HCT116 (cell line): ENCODE measurements at regions not wholly inside any gene's neighbourhood (a gene's known extent, or its start where the extent isn't known, plus 50 kb on each side); places are given as distances from the start of the nearest gene placed in this dataset.
"Not testable (repeated sequence)": the region's sequence is repeated elsewhere in the genome, so short reads cannot be mapped to it uniquely, and the experiment has no call there.

Experiments
- ATAC-seq: fragments of 200-7000 bp; cut with Tn5 transposase; 2 replicates; pipeline ENCODE4 v1.9.1; 2020; ENCODE audit warnings: mild to moderate bottlenecking, moderate library complexity
- BruUV-seq: library from RNA; stranded (reverse); fragments of 400-500 nt; replicated peaks from 2 replicates; lab custom pipeline; 2021; lab: Mats Ljungman, UMichigan
- CTCF ChIA-PET: fragments of 300-600 bp; sonication (Branson Sonifier 250); formaldehyde crosslinking; loops from one replicate; lab custom pipeline; 2021; ENCODE audit warnings: antibody characterized with exemption; lab: Charles Lee
- POLR2A ChIA-PET: fragments of 300-600, 350-600 bp; sonication (Branson Sonifier 250); formaldehyde crosslinking; loops from one replicate; lab custom pipeline; 2021; ENCODE audit warnings: antibody characterized with exemption; lab: Charles Lee
- RAD21 ChIA-PET, 2 experiments: fragments of 300-600 bp; sonication (Branson Sonifier 250); formaldehyde crosslinking; loops; one replicate each; lab custom pipeline; 2023; ENCODE audit warnings: low total read pairs in 2 of 2; ENCODE audit not compliant: uncharacterized antibody in 2 of 2, unreplicated experiment in 2 of 2, low non-redundant PET in 1 of 2; lab: Charles Lee
- DNase-seq: peaks from one replicate; pipeline ENCODE4 v3.0.0-alpha.2; 2010; ENCODE audit warnings: low read depth, low spot score
- H2AFZ ChIP-seq: fragments of 200-600 bp; shearing (Covaris generic), sonication (generic); 2 replicates; pipeline ENCODE4 v1.6.1; 2017; ENCODE audit warnings: low read depth, mixed run types, mixed read lengths, antibody characterized with exemption, low read length; ENCODE audit not compliant: poor library complexity, severe bottlenecking
- H3K27ac ChIP-seq: 2 replicates; pipeline ENCODE4 v1.5.1; 2012; ENCODE audit warnings: low read depth, low read length
- H3K27me3 ChIP-seq: fragments of 200-600 bp; sonication (generic); 2 replicates; pipeline ENCODE4 v1.6.1; 2016; ENCODE audit warnings: mixed run types, low read length, mixed read lengths; ENCODE audit not compliant: insufficient read depth
- H3K36me3 ChIP-seq, 2 experiments: fragments of 200-500 bp in 1 of 2; fragments of 200-600 bp in 1 of 2; sonication (Bioruptor generic) in 1 of 2; sonication (generic) in 1 of 2; 2 replicates each; pipeline versions ENCODE4 v1.5.1 to v1.6.1; 2014 to 2016; ENCODE audit warnings: low read length in 2 of 2, inconsistent platforms in 1 of 2, mixed read lengths in 1 of 2, mixed run types in 1 of 2; ENCODE audit not compliant: insufficient read depth in 2 of 2, control insufficient read depth in 1 of 2
- H3K4me1 ChIP-seq, 2 experiments: fragments of 200-600 bp in 1 of 2; sonication (generic) in 1 of 2; 2 replicates each; pipeline versions ENCODE4 v1.5.1 to v1.6.1; 2012 to 2017; ENCODE audit warnings: low read length in 2 of 2, inconsistent platforms in 1 of 2, mild to moderate bottlenecking in 1 of 2, mixed read lengths in 1 of 2, mixed run types in 1 of 2, moderate library complexity in 1 of 2; ENCODE audit not compliant: insufficient read depth in 2 of 2, control insufficient read depth in 1 of 2
- H3K4me2 ChIP-seq: fragments of 200-600 bp; sonication (generic); 2 replicates; pipeline ENCODE4 v1.6.1; 2017; ENCODE audit warnings: mixed run types, low read length, mixed read lengths
- H3K4me3 ChIP-seq, 2 experiments: fragments of 200-600 bp in 1 of 2; sonication (generic) in 1 of 2; replicated peaks in 1 of 2; 2 replicates each; pipeline ENCODE4 v1.5.1; 2011 to 2016; ENCODE audit warnings: low read length in 2 of 2, control low read depth in 1 of 2, low read depth in 1 of 2, mild to moderate bottlenecking in 1 of 2, mixed read lengths in 1 of 2, mixed run types in 1 of 2
- H3K79me2 ChIP-seq: fragments of 200-600 bp; sonication (generic); 2 replicates; pipeline ENCODE4 v1.6.1; 2017; ENCODE audit warnings: mild to moderate bottlenecking, mixed run types, low read length, moderate library complexity, mixed read lengths; ENCODE audit not compliant: insufficient read depth
- H3K9ac ChIP-seq: fragments of 200-600 bp; sonication (generic); 2 replicates; pipeline ENCODE4 v1.6.1; 2016; ENCODE audit warnings: low read length, mixed read lengths
- H3K9me2 ChIP-seq: fragments of 200-600 bp; sonication (generic), shearing (Covaris generic); 2 replicates; pipeline ENCODE4 v1.6.1; 2017; ENCODE audit warnings: mixed run types, mild to moderate bottlenecking, moderate library complexity; ENCODE audit not compliant: insufficient read depth
- H3K9me3 ChIP-seq, 2 experiments: fragments of 200-500 bp in 1 of 2; fragments of 200-600 bp in 1 of 2; sonication (Bioruptor generic) in 1 of 2; sonication (generic) in 1 of 2; 2 replicates each; pipeline ENCODE4 v1.6.1; 2014 to 2017; ENCODE audit warnings: low read length in 2 of 2, mixed read lengths in 2 of 2, inconsistent platforms in 1 of 2, low read depth in 1 of 2, mild to moderate bottlenecking in 1 of 2, mixed run types in 1 of 2, moderate library complexity in 1 of 2; ENCODE audit not compliant: control insufficient read depth in 1 of 2, insufficient read depth in 1 of 2
- H4K20me1 ChIP-seq: fragments of 200-600 bp; sonication (generic), shearing (Covaris generic); 2 replicates; pipeline ENCODE4 v1.6.1; 2017; ENCODE audit warnings: mixed run types, mild to moderate bottlenecking, moderate library complexity; ENCODE audit not compliant: insufficient read depth
- CEBPB ChIP-seq: IDR thresholded peaks from 2 replicates; pipeline ENCODE4 v1.6.1; 2012; ENCODE audit warnings: low read depth
- EGR1 ChIP-seq: IDR thresholded peaks from 2 replicates; pipeline ENCODE4 v1.6.1; 2012; ENCODE audit warnings: low read depth
- ELF1 ChIP-seq: IDR thresholded peaks from 2 replicates; pipeline ENCODE4 v1.6.1; 2012; ENCODE audit warnings: low read depth, borderline replicate concordance
- POLR2A ChIP-seq: IDR thresholded peaks from 2 replicates; pipeline ENCODE4 v1.7.0; 2011; ENCODE audit warnings: borderline replicate concordance; ENCODE audit not compliant: insufficient read depth, insufficient read length; ENCODE audit errors: extremely low read depth
- RAD21 ChIP-seq: IDR thresholded peaks from 2 replicates; pipeline ENCODE4 v1.6.1; 2012; ENCODE audit warnings: low read depth, mild to moderate bottlenecking
- YY1 ChIP-seq: IDR thresholded peaks from 2 replicates; pipeline ENCODE4 v1.6.1; 2011; ENCODE audit warnings: low read length, low read depth, moderate library complexity, mild to moderate bottlenecking; ENCODE audit not compliant: insufficient replicate concordance; ENCODE audit errors: extremely low read depth
- ZNF274 ChIP-seq: fragments of 200-500 bp; sonication (Bioruptor generic); IDR thresholded peaks from 2 replicates; pipeline ENCODE4 v1.6.1; 2014; ENCODE audit warnings: mild to moderate bottlenecking, low read depth, low read length, inconsistent platforms
- intact Hi-C: fragments of 100-400 bp; cut with micrococcal nuclease; formaldehyde crosslinking; loops from 2 replicates; pipeline ENCODE4 v1.10.0; 2022
- TF ChIP-seq, protein P1 (sequence below): IDR thresholded peaks from 2 replicates; pipeline ENCODE4 v1.6.1; 2012

GRCh38 chr13:68895696-68896095 lies 1211.9 kb upstream of the ATXN8OS start:
- BruUV-seq, result no TSS peak

DNA sequence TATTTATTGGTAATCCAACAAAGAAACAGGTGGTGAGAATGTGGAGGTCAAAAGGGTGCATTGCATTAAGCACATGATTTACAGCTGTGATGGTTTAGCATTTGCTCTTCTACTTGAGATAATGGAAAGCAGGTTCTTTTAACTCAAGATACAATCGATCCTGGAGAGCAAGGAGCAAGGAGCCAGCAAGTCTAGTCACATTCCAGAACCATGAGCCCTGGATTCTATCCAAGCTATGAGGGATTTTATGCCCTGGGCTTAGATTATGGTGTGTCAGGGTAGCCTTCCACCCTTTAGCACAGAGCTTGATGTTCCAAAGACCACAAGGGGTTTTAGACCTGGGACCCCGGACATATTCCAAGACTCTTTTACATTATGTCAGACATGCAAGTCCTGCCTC lies 1213.9 kb upstream of the ATXN8OS start:
- H3K27ac ChIP-seq, H3K9ac ChIP-seq, RAD21 ChIA-PET, H3K27me3 ChIP-seq, H4K20me1 ChIP-seq, H3K79me2 ChIP-seq, H3K4me3 ChIP-seq, CTCF ChIA-PET, intact Hi-C loops, H3K9me3 ChIP-seq, H2AFZ ChIP-seq, H3K4me1 ChIP-seq, ATAC-seq, H3K4me2 ChIP-seq, POLR2A ChIA-PET, DNase-seq, BruUV-seq, H3K36me3 ChIP-seq, H3K9me2 ChIP-seq: not testable (repeated sequence)

More at GRCh38 chr13:68895696-68896095, 1211.9 kb upstream of the ATXN8OS start:
- RAD21 ChIA-PET, result no interaction called here
- TF ChIP-seq CEBPB, result no peak
- TF ChIP-seq EGR1, result no peak
- no peak for TF ChIP-seq ZNF274
- TF ChIP-seq POLR2A, result no peak
- TF ChIP-seq, protein P1, sequence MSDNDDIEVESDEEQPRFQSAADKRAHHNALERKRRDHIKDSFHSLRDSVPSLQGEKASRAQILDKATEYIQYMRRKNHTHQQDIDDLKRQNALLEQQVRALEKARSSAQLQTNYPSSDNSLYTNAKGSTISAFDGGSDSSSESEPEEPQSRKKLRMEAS, result no peak
- TF ChIP-seq YY1, result no peak
- TF ChIP-seq RAD21, result no peak
- no peak for TF ChIP-seq ELF1
- no peak for ATAC-seq
- Histone ChIP-seq H3K36me3 (no peaks in the 10 kb centered on the region), H3K4me2 (no peak overlapping the region), H3K4me1 (no peaks in the 10 kb centered on the region), H3K27me3 (no peaks in the 10 kb centered on the region), H2AFZ (no peak overlapping the region), H3K4me3 (no peak overlapping the region), H3K9me2 (no peaks in the 10 kb centered on the region), H3K27ac (no peak overlapping the region), H3K9me3 (no peaks in the 10 kb centered on the region; a peak in 1 of 4 replicates), H4K20me1 (no peaks in the 10 kb centered on the region), H3K79me2 (no peaks in the 10 kb centered on the region), H3K9ac (no peak overlapping the region)
- no peak for DNase-seq
- POLR2A ChIA-PET, result no interaction called here
- CTCF ChIA-PET, result no interaction called here
- intact Hi-C loops, result no loop called here

DNA sequence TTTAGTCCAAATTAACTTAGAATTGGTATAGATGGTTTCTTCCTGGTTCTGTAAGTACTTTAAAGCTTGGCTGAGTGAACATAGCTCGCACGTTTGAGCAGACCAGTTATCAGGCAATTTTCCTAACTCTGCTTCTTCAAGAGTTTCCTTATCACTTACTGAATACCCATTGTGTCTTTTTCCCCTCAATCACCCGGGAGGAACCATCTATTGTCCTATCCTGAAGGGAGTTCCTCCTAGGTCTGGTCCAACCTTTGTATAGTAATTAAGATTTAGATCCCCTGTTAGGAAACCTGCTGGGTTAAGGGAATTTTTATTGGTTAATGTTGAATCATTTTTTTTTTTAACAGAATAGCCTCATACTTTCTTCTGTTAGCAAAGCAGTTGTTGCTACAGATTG lies 1215.0 kb upstream of the ATXN8OS start:
- H2AFZ ChIP-seq, H3K79me2 ChIP-seq, ATAC-seq, H3K4me1 ChIP-seq, H3K4me3 ChIP-seq, BruUV-seq, H3K9me3 ChIP-seq, CTCF ChIA-PET, H3K9ac ChIP-seq, intact Hi-C loops, H3K36me3 ChIP-seq, H3K27me3 ChIP-seq, H3K27ac ChIP-seq, H3K9me2 ChIP-seq, POLR2A ChIA-PET, DNase-seq, RAD21 ChIA-PET, H3K4me2 ChIP-seq, H4K20me1 ChIP-seq: not testable (repeated sequence)

- H3K4me1 ChIP-seq, DNase-seq, RAD21 ChIA-PET, H3K9ac ChIP-seq, H3K27me3 ChIP-seq, H3K79me2 ChIP-seq, H3K9me2 ChIP-seq, intact Hi-C loops, H3K27ac ChIP-seq, H3K36me3 ChIP-seq, H3K4me2 ChIP-seq, POLR2A ChIA-PET, H4K20me1 ChIP-seq, ATAC-seq, BruUV-seq, H3K4me3 ChIP-seq, H3K9me3 ChIP-seq, H2AFZ ChIP-seq, CTCF ChIA-PET: not testable (repeated sequence)
Observed at GRCh38 chr13:68890101-68890500, 1217.5 kb upstream of the ATXN8OS start.
